Stimulated activated naive B cell treated with anti-CD40 and anti-IgM and Interleukin-4, amounts not matched to agents 10 μg/mL and 1 μg/mL and 100 μg/mL, for 72 hours (primary cell): ENCODE measurements at regions not wholly inside any gene's neighbourhood (a gene's known extent, or its start where the extent isn't known, plus 50 kb on each side); places are given as distances from the start of the nearest gene placed in this dataset.

Source experiments
- ATAC-seq, 2 donors: fragments of 150-1000 bp; cut with Tn5 transposase; replicated peaks; 2 replicates each; pipeline ENCODE4 v1.10.0; 2021; ENCODE audit warnings: moderate library complexity in 1 of 2
- DNase-seq: peaks from one replicate; pipeline ENCODE4 v3.0.0; 2021
- H3K27ac Mint-ChIP-seq: one replicate; pipeline ENCODE4 v1.8.0; 2022; ENCODE audit warnings: mild to moderate bottlenecking, mixed read lengths
- H3K27me3 Mint-ChIP-seq, 2 donors: one replicate each; pipeline ENCODE4 v1.8.0; 2022; ENCODE audit warnings: mixed read lengths in 2 of 2
- H3K36me3 Mint-ChIP-seq, 2 donors: one replicate each; pipeline ENCODE4 v1.8.0; 2022; ENCODE audit warnings: mixed read lengths in 2 of 2, mild to moderate bottlenecking in 1 of 2
- H3K4me1 Mint-ChIP-seq, 2 donors: one replicate each; pipeline ENCODE4 v1.8.0; 2022; ENCODE audit warnings: mixed read lengths in 2 of 2, mild to moderate bottlenecking in 1 of 2
- H3K4me3 Mint-ChIP-seq, 2 donors: one replicate each; pipeline ENCODE4 v1.8.0; 2022; ENCODE audit warnings: mild to moderate bottlenecking in 2 of 2, mixed read lengths in 2 of 2, moderate library complexity in 1 of 2
- H3K9me3 Mint-ChIP-seq, 2 donors: one replicate each; pipeline ENCODE4 v1.8.0; 2022; ENCODE audit warnings: mixed read lengths in 2 of 2, mild to moderate bottlenecking in 1 of 2

GRCh38 chr3:194013928-194014327 is 122.0 kb upstream of the HES1 start:
- no peak overlapping the region for H3K4me3 Mint-ChIP-seq
- no peaks in the 10 kb centered on the region for H3K9me3 Mint-ChIP-seq
- ATAC-seq = no peak

GRCh38 chr3:194014756-194015155 is 121.2 kb upstream of the HES1 start:
- Mint-ChIP-seq H3K4me3 (no peak overlapping the region), H3K27ac (no peak overlapping the region), H3K27me3 (peaks cover 8 to 12% of the 10 kb centered on the region in 2 donors), H3K36me3 (no peaks in the 10 kb centered on the region), H3K9me3 (no peaks in the 10 kb centered on the region), H3K4me1 (peaks cover 0 to 2% of the 10 kb centered on the region in 2 donors)
- no peak for DNase-seq
- ATAC-seq = no peak

More at GRCh38 chr3:194013928-194014327, 122.0 kb upstream of the HES1 start:
- Mint-ChIP-seq H3K36me3 (no peaks in the 10 kb centered on the region), H3K27me3 (peaks cover 6 to 12% of the 10 kb centered on the region in 2 donors), H3K4me1 (peaks cover 0 to 2% of the 10 kb centered on the region in 2 donors), H3K27ac (no peak overlapping the region)
- DNase-seq = no peak

GRCh38 chr3:194019398-194020165 is 116.4 kb upstream of the HES1 start:
- no peak for ATAC-seq
- DNase-seq = no peak
- H3K27me3 Mint-ChIP-seq = peaks cover 3 to 12% of the 10 kb centered on the region in 2 donors
- H3K4me3 Mint-ChIP-seq = no peak overlapping the region
- peaks cover 0 to 8% of the 10 kb centered on the region in 2 donors for H3K4me1 Mint-ChIP-seq
- H3K9me3 Mint-ChIP-seq = no peaks in the 10 kb centered on the region
- no peak overlapping the region for H3K27ac Mint-ChIP-seq
- no peaks in the 10 kb centered on the region for H3K36me3 Mint-ChIP-seq

GRCh38 chr3:194022052-194022451 is 113.9 kb upstream of the HES1 start:
- Mint-ChIP-seq H3K36me3 (no peaks in the 10 kb centered on the region), H3K27ac (no peak overlapping the region), H3K4me1 (peaks cover 0 to 8% of the 10 kb centered on the region in 2 donors), H3K4me3 (no peak overlapping the region), H3K9me3 (no peaks in the 10 kb centered on the region), H3K27me3 (peaks cover 13 to 25% of the 10 kb centered on the region in 2 donors)
- no peak for DNase-seq
- no peak for ATAC-seq

GRCh38 chr3:194022816-194023215 is 113.1 kb upstream of the HES1 start:
- no peaks in the 10 kb centered on the region for H3K36me3 Mint-ChIP-seq
- DNase-seq = no peak
- H3K27me3 Mint-ChIP-seq = peaks cover 13 to 25% of the 10 kb centered on the region in 2 donors
- H3K4me1 Mint-ChIP-seq = peaks cover 0 to 8% of the 10 kb centered on the region in 2 donors
- no peak overlapping the region for H3K4me3 Mint-ChIP-seq
- H3K27ac Mint-ChIP-seq = no peak overlapping the region
- ATAC-seq = no peak
- H3K9me3 Mint-ChIP-seq = no peaks in the 10 kb centered on the region

GRCh38 chr3:194023501-194024280 is 112.3 kb upstream of the HES1 start:
- Mint-ChIP-seq H3K27me3 (peaks cover 13 to 25% of the 10 kb centered on the region in 2 donors), H3K36me3 (peaks cover 0 to 1% of the 10 kb centered on the region in 2 donors), H3K4me3 (no peak overlapping the region), H3K9me3 (peaks cover 2 to 3% of the 10 kb centered on the region in 2 donors), H3K27ac (no peak overlapping the region), H3K4me1 (peaks cover 3 to 8% of the 10 kb centered on the region in 2 donors)
- DNase-seq (no peak), ATAC-seq (no peak)

- H3K4me1 Mint-ChIP-seq = peaks cover 8 to 11% of the 10 kb centered on the region in 2 donors
- peaks cover 0 to 6% of the 10 kb centered on the region in 2 donors for H3K36me3 Mint-ChIP-seq
- DNase-seq (no peak), ATAC-seq (no peak)
- peaks cover 13 to 23% of the 10 kb centered on the region in 2 donors for H3K27me3 Mint-ChIP-seq
- H3K9me3 Mint-ChIP-seq = peaks cover 2 to 6% of the 10 kb centered on the region in 2 donors
- no peak overlapping the region for H3K4me3 Mint-ChIP-seq
- no peak overlapping the region for H3K27ac Mint-ChIP-seq
Observed at GRCh38 chr3:194025119-194025518, 110.8 kb upstream of the HES1 start.

GRCh38 chr3:194025951-194026350 is 110.0 kb upstream of the HES1 start:
- Mint-ChIP-seq H3K4me1 (peaks cover 11 to 13% of the 10 kb centered on the region in 2 donors), H3K36me3 (peaks cover 0 to 6% of the 10 kb centered on the region in 2 donors), H3K27ac (no peak overlapping the region), H3K27me3 (peaks cover 16 to 20% of the 10 kb centered on the region in 2 donors), H3K9me3 (peaks cover 2 to 6% of the 10 kb centered on the region in 2 donors), H3K4me3 (no peak overlapping the region)
- ATAC-seq (no peak), DNase-seq (no peak)

- no peak overlapping the region for H3K4me3 Mint-ChIP-seq
- peaks cover 0 to 6% of the 10 kb centered on the region in 2 donors for H3K36me3 Mint-ChIP-seq
- peaks cover 27 to 28% of the 10 kb centered on the region in 2 donors for H3K4me1 Mint-ChIP-seq
- H3K27ac Mint-ChIP-seq = no peak overlapping the region
- H3K9me3 Mint-ChIP-seq = peaks cover 2 to 6% of the 10 kb centered on the region in 2 donors
- DNase-seq = no peak
- peak; percentile 42 to 57 for ATAC-seq
- H3K27me3 Mint-ChIP-seq = peaks cover 16 to 18% of the 10 kb centered on the region in 2 donors
Observed at GRCh38 chr3:194028434-194029004, 107.4 kb upstream of the HES1 start.

GRCh38 chr3:194029846-194030245 is 106.1 kb upstream of the HES1 start:
- ATAC-seq (no peak), DNase-seq (no peak)
- H3K4me3 Mint-ChIP-seq = no peak overlapping the region
- H3K27me3 Mint-ChIP-seq = peaks cover 16 to 24% of the 10 kb centered on the region in 2 donors
- H3K27ac Mint-ChIP-seq = no peak overlapping the region
- H3K9me3 Mint-ChIP-seq = peaks cover 2 to 6% of the 10 kb centered on the region in 2 donors
- H3K4me1 Mint-ChIP-seq = peaks cover 37 to 38% of the 10 kb centered on the region in 2 donors
- H3K36me3 Mint-ChIP-seq = peaks cover 0 to 6% of the 10 kb centered on the region in 2 donors

GRCh38 chr3:194030372-194030771 is 105.6 kb upstream of the HES1 start:
- ATAC-seq = no peak
- no peak for DNase-seq
- Mint-ChIP-seq H3K27me3 (peaks cover 16 to 19% of the 10 kb centered on the region in 2 donors), H3K9me3 (peaks cover 2 to 6% of the 10 kb centered on the region in 2 donors), H3K4me1 (peaks cover 38 to 42% of the 10 kb centered on the region in 2 donors), H3K36me3 (peaks cover 0 to 6% of the 10 kb centered on the region in 2 donors), H3K4me3 (no peak overlapping the region), H3K27ac (no peak overlapping the region)

GRCh38 chr3:194031349-194031748 is 104.6 kb upstream of the HES1 start:
- H3K27me3 Mint-ChIP-seq = peaks cover 7 to 11% of the 10 kb centered on the region in 2 donors
- no peak overlapping the region for H3K27ac Mint-ChIP-seq
- ATAC-seq (no peak), DNase-seq (no peak)
- no peak overlapping the region for H3K4me3 Mint-ChIP-seq
- peaks cover 2 to 6% of the 10 kb centered on the region in 2 donors for H3K9me3 Mint-ChIP-seq
- H3K4me1 Mint-ChIP-seq = peaks cover 42 to 48% of the 10 kb centered on the region in 2 donors
- H3K36me3 Mint-ChIP-seq = peaks cover 0 to 6% of the 10 kb centered on the region in 2 donors

- peaks cover 42 to 48% of the 10 kb centered on the region in 2 donors for H3K4me1 Mint-ChIP-seq
Observed at GRCh38 chr3:194031867-194032635, 103.9 kb upstream of the HES1 start.

More at GRCh38 chr3:194031867-194032635, 103.9 kb upstream of the HES1 start:
- peaks cover 6 to 11% of the 10 kb centered on the region in 2 donors for H3K27me3 Mint-ChIP-seq
- peaks cover 2 to 6% of the 10 kb centered on the region in 2 donors for H3K9me3 Mint-ChIP-seq
- ATAC-seq (peak in 1 of 2 donors; percentile 19), DNase-seq (no peak)
- H3K27ac Mint-ChIP-seq = no peak overlapping the region
- H3K4me3 Mint-ChIP-seq = peak overlapping the region in 1 of 2 donors; percentile 36
- peaks cover 0 to 6% of the 10 kb centered on the region in 2 donors for H3K36me3 Mint-ChIP-seq
